ENCODE measurements at regions not wholly inside any gene's neighbourhood (a gene's known extent, or its start where the extent isn't known, plus 50 kb on each side); places are given as distances from the start of the nearest gene placed in this dataset.

DNA sequence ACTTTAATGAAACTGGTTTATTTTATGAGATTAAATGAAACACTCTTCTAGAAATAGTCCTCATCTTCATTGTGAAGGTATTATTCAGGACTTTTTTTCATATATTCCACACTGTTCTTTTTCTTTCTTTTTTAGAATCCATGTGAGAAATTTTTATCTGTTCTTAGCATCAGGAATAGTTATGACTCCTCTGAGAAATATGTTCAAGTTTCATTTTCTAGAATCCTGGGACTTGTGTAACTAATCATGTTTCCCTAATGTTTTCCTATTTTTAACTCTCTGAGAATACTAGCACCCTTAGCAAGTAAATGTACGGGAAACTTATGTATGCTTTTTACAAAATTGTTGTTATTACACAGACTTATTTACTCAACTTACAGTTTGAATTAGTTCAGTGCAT is 407.8 kb downstream of the CBLN4 start:
- H3K27ac ChIP-seq: no peak overlapping the region
- no peaks in the 10 kb centered on the region for H3K9me3 ChIP-seq (replicated peaks in 1 of 3)
- no peaks in the 10 kb centered on the region for H3K4me1 ChIP-seq (replicated peaks in 1 of 2)
- no peaks in the 10 kb centered on the region for H3K36me3 ChIP-seq (replicated peaks in 1 of 2)
- H3K27me3 ChIP-seq: no peaks in the 10 kb centered on the region
- intact Hi-C loops (cut with DNase I): no loop called here
- DNase-seq: no peak
- TF ChIP-seq CTCF (IDR thresholded peaks at IDR 0.05): no peak
- no peak for TF ChIP-seq POLR2A (IDR thresholded peaks at IDR 0.05)
- WGBS, 4 donors: 59 to 76% (median 68%) methylated on average over 1 of the region's 1 CpG
- H3K4me3 ChIP-seq: no peak overlapping the region

DNA sequence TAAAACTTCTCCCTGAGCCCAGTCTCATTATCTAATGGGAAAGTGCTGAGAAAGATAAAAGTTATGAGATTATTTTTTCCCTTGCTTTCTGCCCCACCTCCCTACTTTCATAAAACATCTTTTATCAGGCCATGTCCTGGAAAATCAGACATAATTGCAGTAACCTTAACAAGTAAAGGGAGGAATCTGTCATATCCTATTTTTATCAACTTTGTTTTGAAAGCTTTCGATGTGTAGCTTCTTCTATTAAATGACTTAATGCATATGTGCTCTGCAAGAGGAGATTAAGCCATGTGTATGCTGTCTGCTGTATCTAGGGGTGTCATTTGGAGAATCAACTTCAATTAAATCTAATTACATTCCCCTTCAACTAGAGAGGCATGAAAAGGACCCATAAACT is 408.9 kb downstream of the CBLN4 start:
- no peak for DNase-seq
- WGBS, 4 donors: 21 to 43% (median 38%) methylated on average over 1 of the region's 1 CpG
- no peak overlapping the region for H3K27ac ChIP-seq
- H3K36me3 ChIP-seq (replicated peaks in 1 of 2): no peaks in the 10 kb centered on the region
- no peaks in the 10 kb centered on the region for H3K4me1 ChIP-seq (replicated peaks in 1 of 2)
- TF ChIP-seq POLR2A (IDR thresholded peaks at IDR 0.05) (no peak), CTCF (IDR thresholded peaks at IDR 0.05) (no peak)
- H3K9me3 ChIP-seq (replicated peaks in 1 of 3): no peaks in the 10 kb centered on the region
- no peaks in the 10 kb centered on the region for H3K27me3 ChIP-seq
- H3K4me3 ChIP-seq: no peak overlapping the region
- intact Hi-C loops (cut with DNase I): no loop called here

- DNase-seq: no peak
- Histone ChIP-seq H3K27me3 (no peaks in the 10 kb centered on the region), H3K4me3 (no peak overlapping the region), H3K36me3 (replicated peaks in 1 of 2) (no peaks in the 10 kb centered on the region), H3K4me1 (replicated peaks in 1 of 2) (no peaks in the 10 kb centered on the region), H3K27ac (no peak overlapping the region), H3K9me3 (replicated peaks in 1 of 3) (no peaks in the 10 kb centered on the region)
- WGBS, 4 donors: 77 to 89% (median 83%) methylated on average over 8 of the region's 8 CpGs
- TF ChIP-seq CTCF (IDR thresholded peaks at IDR 0.05) (no peak), POLR2A (IDR thresholded peaks at IDR 0.05) (no peak)
- intact Hi-C loops (cut with DNase I): no loop called here
Measured at GRCh38 chr20:55592866-55593265, 412.5 kb downstream of the CBLN4 start.

- 41 to 57% (median 53%) methylated on average over 4 of the region's 4 CpGs for WGBS, 4 donors
- DNase-seq: no peak
Measured at GRCh38 chr20:55586610-55587009, 418.7 kb downstream of the CBLN4 start.

More at GRCh38 chr20:55586610-55587009, 418.7 kb downstream of the CBLN4 start:
- H3K27me3 ChIP-seq: no peaks in the 10 kb centered on the region
- no peak overlapping the region for H3K4me3 ChIP-seq
- TF ChIP-seq CTCF (IDR thresholded peaks at IDR 0.05): no peak
- TF ChIP-seq POLR2A (IDR thresholded peaks at IDR 0.05): no peak
- no peaks in the 10 kb centered on the region for H3K9me3 ChIP-seq (replicated peaks in 1 of 3)
- H3K4me1 ChIP-seq (replicated peaks in 1 of 2): no peaks in the 10 kb centered on the region
- no peaks in the 10 kb centered on the region for H3K36me3 ChIP-seq (replicated peaks in 1 of 2)
- H3K27ac ChIP-seq: no peak overlapping the region
- intact Hi-C loops (cut with DNase I): no loop called here
